ENCODE measurements at regions not wholly inside any gene's neighbourhood (a gene's known extent, or its start where the extent isn't known, plus 50 kb on each side); places are given as distances from the start of the nearest gene placed in this dataset.

DNA sequence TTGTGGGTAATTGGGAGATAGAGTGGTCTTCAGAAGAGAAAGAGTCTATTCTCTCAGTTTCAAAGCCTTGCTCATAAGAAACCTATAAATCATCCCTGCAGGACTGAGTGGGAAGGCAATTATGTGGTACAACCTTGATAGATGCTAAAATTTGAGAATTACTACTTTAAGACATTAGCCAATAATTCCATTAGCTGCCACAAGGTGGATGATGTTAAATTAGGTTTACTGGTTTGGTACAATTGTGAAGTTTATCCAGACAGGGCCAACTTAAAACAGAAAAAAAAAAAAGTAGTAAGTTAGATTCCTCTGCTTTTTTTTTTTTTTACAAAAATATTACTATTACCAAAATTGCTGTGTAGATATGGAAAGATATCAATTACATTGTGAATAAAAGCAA lies 73.2 kb upstream of the AMOT start:
- DNase-seq, result no peak
- in situ Hi-C loops (cut with MboI; ENCODE audit: low pct_unique_long_range_greater_than_20kb, low sequenced_read_pairs), result no loop called here

- DNase-seq, result no peak
Observed at GRCh38 chrX:112910418-112910817, 69.8 kb upstream of the AMOT start.

GRCh38 chrX:112901869-112902725 lies 61.5 kb upstream of the AMOT start:
- no peak for DNase-seq
- in situ Hi-C loops (cut with MboI; ENCODE audit: low pct_unique_long_range_greater_than_20kb, low sequenced_read_pairs), result no loop called here

More at GRCh38 chrX:112910418-112910817, 69.8 kb upstream of the AMOT start:
- in situ Hi-C loops (cut with MboI; ENCODE audit: low pct_unique_long_range_greater_than_20kb, low sequenced_read_pairs), result no loop called here

GRCh38 chrX:112896051-112896450 lies 55.4 kb upstream of the AMOT start:
- DNase-seq, result no peak
- in situ Hi-C loops (cut with MboI; ENCODE audit: low pct_unique_long_range_greater_than_20kb, low sequenced_read_pairs), result no loop called here

Measured in KBM-7 (cell line).